C4-2B (cell line): ENCODE measurements at regions not wholly inside any gene's neighbourhood (a gene's known extent, or its start where the extent isn't known, plus 50 kb on each side); places are given as distances from the start of the nearest gene placed in this dataset.

Source experiments
- CTCF ChIP-seq: fragments of 450-650 bp; conservative IDR thresholded peaks from 2 replicates; pipeline ENCODE4 v1.5.1; 2017; ENCODE audit warnings: mild to moderate bottlenecking
- ZFX ChIP-seq: fragments of 450-650 bp; IDR thresholded peaks from 2 replicates; pipeline ENCODE4 v1.6.1; 2017

- TF ChIP-seq CTCF (no peak), ZFX (no peak)
These were observed 791.2 kb upstream of the FAT3 start for GRCh38 chr11:91433284-91434010.
